ENCODE measurements at regions not wholly inside any gene's neighbourhood (a gene's known extent, or its start where the extent isn't known, plus 50 kb on each side); places are given as distances from the start of the nearest gene placed in this dataset.

DNA sequence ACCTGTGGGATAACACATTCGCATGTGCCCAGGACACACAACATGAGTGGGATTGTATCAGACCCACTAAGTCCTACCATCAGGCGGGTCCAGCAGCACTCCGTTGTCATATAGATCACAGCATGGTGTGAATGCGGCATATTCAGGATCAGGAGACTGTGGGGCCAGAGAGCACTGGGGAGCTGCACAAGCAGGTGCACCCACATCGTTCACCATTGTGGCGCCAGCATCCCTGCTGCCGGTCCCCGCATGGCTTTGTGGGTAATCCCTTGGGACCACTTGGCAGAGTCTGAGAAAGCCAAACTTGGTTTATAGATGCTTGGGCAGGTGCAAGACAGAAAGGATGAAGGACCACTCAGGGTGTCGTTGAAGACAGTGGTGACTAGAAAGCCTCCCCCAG is 201.6 kb upstream of the B3GAT1 start:
- TF ChIP-seq, protein P1, sequence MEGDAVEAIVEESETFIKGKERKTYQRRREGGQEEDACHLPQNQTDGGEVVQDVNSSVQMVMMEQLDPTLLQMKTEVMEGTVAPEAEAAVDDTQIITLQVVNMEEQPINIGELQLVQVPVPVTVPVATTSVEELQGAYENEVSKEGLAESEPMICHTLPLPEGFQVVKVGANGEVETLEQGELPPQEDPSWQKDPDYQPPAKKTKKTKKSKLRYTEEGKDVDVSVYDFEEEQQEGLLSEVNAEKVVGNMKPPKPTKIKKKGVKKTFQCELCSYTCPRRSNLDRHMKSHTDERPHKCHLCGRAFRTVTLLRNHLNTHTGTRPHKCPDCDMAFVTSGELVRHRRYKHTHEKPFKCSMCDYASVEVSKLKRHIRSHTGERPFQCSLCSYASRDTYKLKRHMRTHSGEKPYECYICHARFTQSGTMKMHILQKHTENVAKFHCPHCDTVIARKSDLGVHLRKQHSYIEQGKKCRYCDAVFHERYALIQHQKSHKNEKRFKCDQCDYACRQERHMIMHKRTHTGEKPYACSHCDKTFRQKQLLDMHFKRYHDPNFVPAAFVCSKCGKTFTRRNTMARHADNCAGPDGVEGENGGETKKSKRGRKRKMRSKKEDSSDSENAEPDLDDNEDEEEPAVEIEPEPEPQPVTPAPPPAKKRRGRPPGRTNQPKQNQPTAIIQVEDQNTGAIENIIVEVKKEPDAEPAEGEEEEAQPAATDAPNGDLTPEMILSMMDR (IDR thresholded peaks at IDR 0.05), result no peak
- no peak for TF ChIP-seq POLR2A (IDR thresholded peaks at IDR 0.05)

All from lower leg skin (tissue), 3 donors.